Sigmoid colon (tissue), 6 donors: ENCODE measurements at regions not wholly inside any gene's neighbourhood (a gene's known extent, or its start where the extent isn't known, plus 50 kb on each side); places are given as distances from the start of the nearest gene placed in this dataset.

Experiments
- DNase-seq: peaks from one replicate; pipeline ENCODE4 v3.0.0-alpha.2; 2019
- H3K27ac ChIP-seq, 4 donors: fragments of 200-600 bp; sonication (generic); one replicate each; pipeline ENCODE4 v1.5.1; 2016 to 2019; ENCODE audit warnings: mild to moderate bottlenecking in 1 of 4
- H3K27me3 ChIP-seq, 3 donors: fragments of 200-600 bp; sonication (generic); one replicate each; pipeline ENCODE4 v1.5.1; 2019; ENCODE audit warnings: mild to moderate bottlenecking in 1 of 3
- H3K36me3 ChIP-seq, 4 donors: fragments of 200-600 bp; sonication (generic); one replicate each; pipeline ENCODE4 v1.5.1; 2016 to 2019
- H3K4me1 ChIP-seq, 4 donors: fragments of 200-600 bp; sonication (generic); one replicate each; pipeline ENCODE4 v1.5.1; 2017 to 2019
- H3K4me3 ChIP-seq, 4 donors: fragments of 200-600 bp; sonication (generic); one replicate each; pipeline ENCODE4 v1.5.1; 2017 to 2019; ENCODE audit warnings: mild to moderate bottlenecking in 2 of 4, moderate library complexity in 1 of 4
- H3K9me3 ChIP-seq, 4 donors: fragments of 200-600 bp in 3 of 4; sonication (generic) in 3 of 4; one replicate each; pipeline versions ENCODE4 v1.5.1 to v1.6.1; 2013 to 2019
- EP300 ChIP-seq, 4 donors: sonication (generic); formaldehyde crosslinking; IDR thresholded peaks; one replicate each; pipeline ENCODE4 v1.6.1; 2017; ENCODE audit warnings: antibody characterized with exemption in 4 of 4
- POLR2A ChIP-seq, 2 donors: fragments of 450-650 bp; IDR thresholded peaks; one replicate each; pipeline ENCODE4 v1.6.1; 2016; ENCODE audit warnings: antibody characterized with exemption in 2 of 2, mild to moderate bottlenecking in 2 of 2, moderate library complexity in 2 of 2
- POLR2AphosphoS5 ChIP-seq, 4 donors: sonication (generic); formaldehyde crosslinking; IDR thresholded peaks; one replicate each; pipeline ENCODE4 v1.6.1; 2017; ENCODE audit warnings: antibody characterized with exemption in 4 of 4
- WGBS, 2 donors: extraction: QIAGEN DNeasy Blood & Tissue Kit; methylation state at CpG; one replicate each; pipeline ENCODE4 v1.1.7; 2013; 5-methylcytosine and 5-hydroxymethylcytosine counted together
- intact Hi-C: fragments of 100-400 bp; cut with DNase I; formaldehyde crosslinking; loops from one replicate; pipeline ENCODE4 v1.15.1; 2023
- TF ChIP-seq, protein P1 (sequence below), 4 experiments: fragments of 450-650 bp in 3 of 4; fragments of 200-600 bp in 1 of 4; IDR thresholded peaks; one replicate each; pipeline ENCODE4 v1.5.1; 2016 to 2019; ENCODE audit warnings: antibody characterized with exemption in 4 of 4, mild to moderate bottlenecking in 3 of 4, moderate library complexity in 2 of 4
- donor health status: healthy with polysubstance abuse.
- donor health status: healthy.

DNA sequence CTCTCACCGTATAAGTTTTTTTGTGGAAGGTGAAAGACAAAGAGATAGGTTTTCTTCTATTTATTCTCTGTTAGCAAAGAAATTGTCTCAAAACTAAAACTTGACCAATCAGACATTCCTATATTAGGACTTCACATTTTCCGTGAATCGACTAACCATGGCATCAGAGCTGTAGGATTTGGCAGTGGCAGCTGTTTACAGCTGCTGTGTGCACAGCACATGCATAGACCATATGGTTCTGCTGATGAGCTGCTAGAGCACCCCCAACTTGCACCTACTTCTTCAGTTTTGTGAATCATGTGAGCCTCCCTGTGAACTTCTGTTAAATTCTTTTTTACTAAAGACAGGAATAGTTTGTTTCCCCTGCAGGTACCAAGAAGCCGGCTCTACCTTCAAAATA is 157.9 kb downstream of the RFX6 start:
- intact Hi-C loops = no loop called here
- WGBS, 2 donors = 83 to 89% methylated on average over 4 of the region's 4 CpGs

GRCh38 chr6:117050301-117050700 is 173.3 kb downstream of the RFX6 start:
- TF ChIP-seq EP300 (IDR thresholded peaks at IDR 0.05) (no peak), POLR2A (IDR thresholded peaks at IDR 0.05) (no peak), POLR2AphosphoS5 (IDR thresholded peaks at IDR 0.05) (no peak)
- TF ChIP-seq, protein P1, sequence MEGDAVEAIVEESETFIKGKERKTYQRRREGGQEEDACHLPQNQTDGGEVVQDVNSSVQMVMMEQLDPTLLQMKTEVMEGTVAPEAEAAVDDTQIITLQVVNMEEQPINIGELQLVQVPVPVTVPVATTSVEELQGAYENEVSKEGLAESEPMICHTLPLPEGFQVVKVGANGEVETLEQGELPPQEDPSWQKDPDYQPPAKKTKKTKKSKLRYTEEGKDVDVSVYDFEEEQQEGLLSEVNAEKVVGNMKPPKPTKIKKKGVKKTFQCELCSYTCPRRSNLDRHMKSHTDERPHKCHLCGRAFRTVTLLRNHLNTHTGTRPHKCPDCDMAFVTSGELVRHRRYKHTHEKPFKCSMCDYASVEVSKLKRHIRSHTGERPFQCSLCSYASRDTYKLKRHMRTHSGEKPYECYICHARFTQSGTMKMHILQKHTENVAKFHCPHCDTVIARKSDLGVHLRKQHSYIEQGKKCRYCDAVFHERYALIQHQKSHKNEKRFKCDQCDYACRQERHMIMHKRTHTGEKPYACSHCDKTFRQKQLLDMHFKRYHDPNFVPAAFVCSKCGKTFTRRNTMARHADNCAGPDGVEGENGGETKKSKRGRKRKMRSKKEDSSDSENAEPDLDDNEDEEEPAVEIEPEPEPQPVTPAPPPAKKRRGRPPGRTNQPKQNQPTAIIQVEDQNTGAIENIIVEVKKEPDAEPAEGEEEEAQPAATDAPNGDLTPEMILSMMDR (IDR thresholded peaks at IDR 0.05) = no peak
- Histone ChIP-seq H3K27ac (no peak overlapping the region), H3K36me3 (no peaks in the 10 kb centered on the region), H3K27me3 (no peaks in the 10 kb centered on the region), H3K9me3 (peaks cover 0 to 3% (median 0%) of the 10 kb centered on the region in 4 donors), H3K4me1 (no peaks in the 10 kb centered on the region), H3K4me3 (no peak overlapping the region)
- 90 to 92% methylated on average over 3 of the region's 3 CpGs for WGBS, 2 donors
- DNase-seq = no peak
- intact Hi-C loops = no loop called here

More for the DNA sequence above, 157.9 kb downstream of the RFX6 start:
- no peak for DNase-seq
- Histone ChIP-seq H3K4me3 (no peak overlapping the region), H3K4me1 (no peaks in the 10 kb centered on the region), H3K36me3 (no peaks in the 10 kb centered on the region), H3K27ac (no peak overlapping the region), H3K27me3 (no peaks in the 10 kb centered on the region), H3K9me3 (peaks cover 0 to 3% (median 0%) of the 10 kb centered on the region in 4 donors)
- TF ChIP-seq POLR2AphosphoS5 (IDR thresholded peaks at IDR 0.05) (no peak), POLR2A (IDR thresholded peaks at IDR 0.05) (no peak), EP300 (IDR thresholded peaks at IDR 0.05) (no peak)
- TF ChIP-seq, protein P1 (IDR thresholded peaks at IDR 0.05) = no peak

DNA sequence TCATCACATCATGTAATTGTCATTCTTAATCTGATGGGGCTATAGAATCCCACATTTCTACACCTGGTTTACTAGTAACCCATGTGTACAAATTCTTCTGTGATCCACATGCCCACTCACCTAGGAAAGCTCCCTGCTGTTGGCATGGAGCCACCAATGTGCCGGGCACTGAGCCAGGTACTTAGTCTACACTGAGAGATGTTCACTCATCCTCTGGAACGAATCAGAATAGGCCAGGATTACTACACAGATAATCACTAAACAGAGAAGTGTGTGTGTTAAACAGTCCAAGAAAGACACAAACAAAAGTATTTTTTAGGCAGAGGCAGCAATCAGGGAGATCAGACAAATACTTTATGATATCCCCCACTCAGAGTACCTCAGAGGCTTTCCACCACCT is 193.2 kb upstream of the VGLL2 start:
- Histone ChIP-seq H3K9me3 (peaks cover 0 to 3% (median 0%) of the 10 kb centered on the region in 4 donors), H3K4me1 (no peaks in the 10 kb centered on the region), H3K27me3 (peaks cover 0 to 4% (median 0%) of the 10 kb centered on the region in 3 donors), H3K27ac (no peak overlapping the region), H3K4me3 (no peak overlapping the region), H3K36me3 (no peaks in the 10 kb centered on the region)
- DNase-seq = no peak
- 43 to 68% methylated on average over 2 of the region's 2 CpGs for WGBS, 2 donors
- TF ChIP-seq EP300 (IDR thresholded peaks at IDR 0.05) = no peak
- TF ChIP-seq, protein P1 (IDR thresholded peaks at IDR 0.05) = no peak
- no peak for TF ChIP-seq POLR2AphosphoS5 (IDR thresholded peaks at IDR 0.05)
- no peak for TF ChIP-seq POLR2A (IDR thresholded peaks at IDR 0.05)
- intact Hi-C loops = no loop called here

GRCh38 chr6:117072781-117073180 is 192.6 kb upstream of the VGLL2 start:
- WGBS, 2 donors = 46 to 82% methylated on average over 5 of the region's 5 CpGs
- Histone ChIP-seq H3K4me1 (no peaks in the 10 kb centered on the region), H3K36me3 (no peaks in the 10 kb centered on the region), H3K27me3 (peaks cover 0 to 4% (median 0%) of the 10 kb centered on the region in 3 donors), H3K27ac (no peak overlapping the region), H3K4me3 (no peak overlapping the region), H3K9me3 (peaks cover 0 to 3% (median 0%) of the 10 kb centered on the region in 4 donors)
- intact Hi-C loops = no loop called here
- no peak for DNase-seq
- TF ChIP-seq POLR2AphosphoS5 (IDR thresholded peaks at IDR 0.05) (no peak), POLR2A (IDR thresholded peaks at IDR 0.05) (no peak), EP300 (IDR thresholded peaks at IDR 0.05) (no peak)
- TF ChIP-seq, protein P1 (IDR thresholded peaks at IDR 0.05) = no peak

GRCh38 chr6:117074672-117075071 is 190.7 kb upstream of the VGLL2 start:
- Histone ChIP-seq H3K36me3 (no peaks in the 10 kb centered on the region), H3K4me3 (no peak overlapping the region), H3K9me3 (peaks cover 0 to 3% (median 0%) of the 10 kb centered on the region in 4 donors), H3K27ac (no peak overlapping the region), H3K4me1 (no peaks in the 10 kb centered on the region), H3K27me3 (peaks cover 0 to 4% (median 0%) of the 10 kb centered on the region in 3 donors)
- 37 to 53% methylated on average over 5 of the region's 5 CpGs for WGBS, 2 donors
- TF ChIP-seq EP300 (IDR thresholded peaks at IDR 0.05) (no peak), POLR2A (IDR thresholded peaks at IDR 0.05) (no peak), POLR2AphosphoS5 (IDR thresholded peaks at IDR 0.05) (no peak)
- TF ChIP-seq, protein P1 (IDR thresholded peaks at IDR 0.05) = no peak
- intact Hi-C loops = no loop called here
- DNase-seq = no peak
